DOHH2 (cell line): ENCODE measurements at regions not wholly inside any gene's neighbourhood (a gene's known extent, or its start where the extent isn't known, plus 50 kb on each side); places are given as distances from the start of the nearest gene placed in this dataset.

ENCODE experiments used
- H3F3A ChIP-seq: fragments of 200-600 bp; sonication (generic), shearing (Covaris generic); 2 replicates; pipeline ENCODE4 v1.6.0; 2016; ENCODE audit warnings: antibody characterized with exemption, mild to moderate bottlenecking; ENCODE audit not compliant: control insufficient read depth, insufficient read depth
- H3K27ac ChIP-seq: fragments of 200-600 bp; sonication (generic); 2 replicates; pipeline ENCODE4 v1.5.1; 2014; ENCODE audit warnings: low read depth, mild to moderate bottlenecking, low read length, moderate library complexity
- H3K27me3 ChIP-seq: fragments of 200-600 bp; sonication (generic); 2 replicates; pipeline ENCODE4 v1.6.1; 2014; ENCODE audit warnings: mild to moderate bottlenecking, low read length, mixed read lengths; ENCODE audit not compliant: control insufficient read depth
- H3K36me3 ChIP-seq: fragments of 200-600 bp; sonication (generic); 2 replicates; pipeline ENCODE4 v1.6.1; 2014; ENCODE audit warnings: mild to moderate bottlenecking, low read length, moderate library complexity, mixed read lengths; ENCODE audit not compliant: control insufficient read depth
- H3K4me1 ChIP-seq: fragments of 200-600 bp; sonication (generic); 2 replicates; pipeline ENCODE4 v1.6.1; 2014; ENCODE audit warnings: mild to moderate bottlenecking, low read length, mixed read lengths; ENCODE audit not compliant: control insufficient read depth
- H3K4me2 ChIP-seq: fragments of 200-600 bp; sonication (generic); 2 replicates; pipeline ENCODE4 v1.6.0; 2014; ENCODE audit warnings: mild to moderate bottlenecking, low read length, moderate library complexity
- H3K4me3 ChIP-seq: fragments of 200-600 bp; sonication (generic); 2 replicates; pipeline ENCODE4 v1.5.1; 2014; ENCODE audit warnings: mild to moderate bottlenecking, low read length, mixed read lengths
- H3K79me2 ChIP-seq: fragments of 200-600 bp; sonication (generic); 2 replicates; pipeline ENCODE4 v1.6.1; 2014; ENCODE audit warnings: mild to moderate bottlenecking, low read length, mixed read lengths; ENCODE audit not compliant: control insufficient read depth
- H3K9me2 ChIP-seq: fragments of 200-600 bp; sonication (generic); replicated peaks from 2 replicates; pipeline ENCODE4 v1.6.1; 2014; ENCODE audit warnings: mild to moderate bottlenecking, low read length, mixed read lengths; ENCODE audit not compliant: control insufficient read depth
- H3K9me3 ChIP-seq: fragments of 200-600 bp; sonication (generic); 2 replicates; pipeline ENCODE4 v1.6.1; 2014; ENCODE audit warnings: antibody characterized with exemption, low read length, mixed read lengths; ENCODE audit not compliant: control insufficient read depth, insufficient read depth
- H4K20me1 ChIP-seq: fragments of 200-600 bp; sonication (generic); 2 replicates; pipeline ENCODE4 v1.6.0; 2014; ENCODE audit warnings: low read depth, mild to moderate bottlenecking, antibody characterized with exemption, low read length, moderate library complexity; ENCODE audit not compliant: control insufficient read depth, insufficient read depth
- CTCF ChIP-seq: fragments of 200-600 bp; sonication (generic); IDR thresholded peaks from one replicate; pipeline ENCODE4 v1.5.1; 2014; ENCODE audit warnings: antibody characterized with exemption, mild to moderate bottlenecking, low read depth, low read length; ENCODE audit not compliant: poor library complexity, severe bottlenecking
- EZH2phosphoT487 ChIP-seq: fragments of 200-600 bp; sonication (generic); IDR thresholded peaks from 2 replicates; pipeline ENCODE4 v1.6.1; 2017; ENCODE audit warnings: borderline replicate concordance, mild to moderate bottlenecking, antibody characterized with exemption, low read length, moderate library complexity, mixed read lengths

- Histone ChIP-seq H3K27me3 (peaks cover 2% of the 10 kb centered on the region; the same call in 1 of the 2 replicates), H3K4me2 (no peak overlapping the region), H3K79me2 (no peaks in the 10 kb centered on the region), H3K4me3 (no peak overlapping the region), H3K9me3 (no peaks in the 10 kb centered on the region), H4K20me1 (no peaks in the 10 kb centered on the region), H3F3A (no peaks in the 10 kb centered on the region), H3K9me2 (no peaks in the 10 kb centered on the region), H3K36me3 (no peaks in the 10 kb centered on the region), H3K27ac (no peak overlapping the region), H3K4me1 (no peaks in the 10 kb centered on the region)
- TF ChIP-seq CTCF = no peak
- no peak for TF ChIP-seq EZH2phosphoT487
Observed at GRCh38 chr13:77384999-77385398, 58.1 kb upstream of the MYCBP2 start.

- Histone ChIP-seq H3K4me3 (no peak overlapping the region), H3K9me2 (no peaks in the 10 kb centered on the region), H3K36me3 (no peaks in the 10 kb centered on the region), H3K4me2 (no peak overlapping the region), H3K9me3 (no peaks in the 10 kb centered on the region), H3K27ac (no peak overlapping the region), H3F3A (no peaks in the 10 kb centered on the region), H4K20me1 (no peaks in the 10 kb centered on the region), H3K4me1 (no peaks in the 10 kb centered on the region), H3K79me2 (no peaks in the 10 kb centered on the region), H3K27me3 (peaks cover 2% of the 10 kb centered on the region; the same call in 1 of the 2 replicates)
- TF ChIP-seq EZH2phosphoT487 (no peak), CTCF (no peak)
Observed at GRCh38 chr13:77383097-77383496, 56.2 kb upstream of the MYCBP2 start.

- H3K36me3 ChIP-seq = no peaks in the 10 kb centered on the region
- no peak for TF ChIP-seq EZH2phosphoT487
- no peak for TF ChIP-seq CTCF
- H3F3A ChIP-seq = no peaks in the 10 kb centered on the region
- H4K20me1 ChIP-seq = no peaks in the 10 kb centered on the region
- no peaks in the 10 kb centered on the region for H3K9me3 ChIP-seq
- no peaks in the 10 kb centered on the region for H3K4me1 ChIP-seq
- H3K4me2 ChIP-seq = no peak overlapping the region
- H3K27ac ChIP-seq = no peak overlapping the region
- no peaks in the 10 kb centered on the region for H3K9me2 ChIP-seq
- H3K4me3 ChIP-seq = no peak overlapping the region
- no peaks in the 10 kb centered on the region for H3K79me2 ChIP-seq
- H3K27me3 ChIP-seq = peaks cover 2% of the 10 kb centered on the region; the same call in 1 of the 2 replicates
Observed at GRCh38 chr13:77381059-77381458, 54.2 kb upstream of the MYCBP2 start.
